ENCODE measurements at regions not wholly inside any gene's neighbourhood (a gene's known extent, or its start where the extent isn't known, plus 50 kb on each side); places are given as distances from the start of the nearest gene placed in this dataset.

DNA sequence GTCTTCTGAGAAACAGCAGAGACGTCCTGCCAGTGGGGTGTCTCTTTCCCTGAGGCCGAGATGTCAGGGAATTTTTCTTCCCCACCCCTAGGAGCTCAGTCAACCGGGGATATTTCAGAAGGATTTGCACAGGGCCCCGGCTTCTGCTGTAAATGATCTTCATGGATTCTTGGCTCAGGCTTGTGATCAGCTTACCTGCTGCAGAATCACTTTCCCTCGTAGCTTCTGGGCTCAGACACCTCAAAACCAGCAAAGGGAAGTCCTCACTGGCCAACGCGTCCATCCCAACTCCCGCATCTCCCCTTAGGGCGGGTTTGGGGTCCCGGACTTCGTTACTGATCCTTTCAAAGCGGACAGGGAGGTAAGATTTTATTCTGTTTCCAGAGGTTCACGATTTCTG, 212.7 kb downstream of the SHOX start:
- TF ChIP-seq CSDC2 (CRISPR knock-in tag; IDR thresholded peaks at IDR 0.05) (no peak), ARNTL (CRISPR knock-in tag; IDR thresholded peaks at IDR 0.05; ENCODE audit: borderline replicate concordance, low read depth) (no peak), OSR1 (CRISPR knock-in tag; IDR thresholded peaks at IDR 0.05) (no peak), RARB (CRISPR knock-in tag; IDR thresholded peaks at IDR 0.05) (no peak), SNAI2 (CRISPR knock-in tag; IDR thresholded peaks at IDR 0.05) (no peak), BACH2 (CRISPR knock-in tag; IDR thresholded peaks at IDR 0.05; ENCODE audit: borderline replicate concordance) (no peak), ZNF70 (CRISPR knock-in tag; IDR thresholded peaks at IDR 0.05) (no peak)
- TF ChIP-seq, protein P1, sequence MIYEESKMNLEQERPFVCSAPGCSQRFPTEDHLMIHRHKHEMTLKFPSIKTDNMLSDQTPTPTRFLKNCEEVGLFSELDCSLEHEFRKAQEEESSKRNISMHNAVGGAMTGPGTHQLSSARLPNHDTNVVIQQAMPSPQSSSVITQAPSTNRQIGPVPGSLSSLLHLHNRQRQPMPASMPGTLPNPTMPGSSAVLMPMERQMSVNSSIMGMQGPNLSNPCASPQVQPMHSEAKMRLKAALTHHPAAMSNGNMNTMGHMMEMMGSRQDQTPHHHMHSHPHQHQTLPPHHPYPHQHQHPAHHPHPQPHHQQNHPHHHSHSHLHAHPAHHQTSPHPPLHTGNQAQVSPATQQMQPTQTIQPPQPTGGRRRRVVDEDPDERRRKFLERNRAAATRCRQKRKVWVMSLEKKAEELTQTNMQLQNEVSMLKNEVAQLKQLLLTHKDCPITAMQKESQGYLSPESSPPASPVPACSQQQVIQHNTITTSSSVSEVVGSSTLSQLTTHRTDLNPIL (CRISPR knock-in tag; IDR thresholded peaks at IDR 0.05; ENCODE audit: low read depth), result no peak
- TF ChIP-seq, protein P2, sequence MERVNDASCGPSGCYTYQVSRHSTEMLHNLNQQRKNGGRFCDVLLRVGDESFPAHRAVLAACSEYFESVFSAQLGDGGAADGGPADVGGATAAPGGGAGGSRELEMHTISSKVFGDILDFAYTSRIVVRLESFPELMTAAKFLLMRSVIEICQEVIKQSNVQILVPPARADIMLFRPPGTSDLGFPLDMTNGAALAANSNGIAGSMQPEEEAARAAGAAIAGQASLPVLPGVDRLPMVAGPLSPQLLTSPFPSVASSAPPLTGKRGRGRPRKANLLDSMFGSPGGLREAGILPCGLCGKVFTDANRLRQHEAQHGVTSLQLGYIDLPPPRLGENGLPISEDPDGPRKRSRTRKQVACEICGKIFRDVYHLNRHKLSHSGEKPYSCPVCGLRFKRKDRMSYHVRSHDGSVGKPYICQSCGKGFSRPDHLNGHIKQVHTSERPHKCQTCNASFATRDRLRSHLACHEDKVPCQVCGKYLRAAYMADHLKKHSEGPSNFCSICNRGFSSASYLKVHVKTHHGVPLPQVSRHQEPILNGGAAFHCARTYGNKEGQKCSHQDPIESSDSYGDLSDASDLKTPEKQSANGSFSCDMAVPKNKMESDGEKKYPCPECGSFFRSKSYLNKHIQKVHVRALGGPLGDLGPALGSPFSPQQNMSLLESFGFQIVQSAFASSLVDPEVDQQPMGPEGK (CRISPR knock-in tag; IDR thresholded peaks at IDR 0.05; ENCODE audit: borderline replicate concordance), result no peak
